C4-2B (cell line): ENCODE measurements at regions not wholly inside any gene's neighbourhood (a gene's known extent, or its start where the extent isn't known, plus 50 kb on each side); places are given as distances from the start of the nearest gene placed in this dataset.

Experiments used
- H3K27ac ChIP-seq: fragments of 450-650 bp; 2 replicates; pipeline ENCODE4 v1.5.1; 2017
- ZFX ChIP-seq: fragments of 450-650 bp; IDR thresholded peaks from 2 replicates; pipeline ENCODE4 v1.6.1; 2017
- TF ChIP-seq, protein P1 (sequence below): fragments of 450-650 bp; conservative IDR thresholded peaks from 2 replicates; pipeline ENCODE4 v1.5.1; 2017; ENCODE audit warnings: mild to moderate bottlenecking

DNA sequence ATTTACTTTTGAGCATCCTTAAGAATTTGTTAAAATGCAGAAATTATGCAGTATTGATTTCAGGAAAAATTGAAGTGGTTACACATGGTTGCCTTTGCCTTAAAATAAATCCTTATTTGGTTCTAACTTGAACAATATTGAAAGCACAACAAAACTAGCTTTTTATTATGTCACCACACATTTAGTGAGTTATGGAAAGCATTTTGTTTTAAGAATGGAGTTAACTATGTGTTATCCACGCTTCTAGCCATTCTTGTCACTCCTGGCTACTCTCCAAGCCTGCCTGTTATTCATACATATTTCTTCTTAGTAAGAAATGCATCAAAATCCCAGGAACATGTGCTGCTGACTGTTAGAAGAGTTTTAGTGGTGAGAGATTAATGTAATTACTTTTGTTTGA is 73.9 kb downstream of the FAT4 start:
- TF ChIP-seq, protein P1, sequence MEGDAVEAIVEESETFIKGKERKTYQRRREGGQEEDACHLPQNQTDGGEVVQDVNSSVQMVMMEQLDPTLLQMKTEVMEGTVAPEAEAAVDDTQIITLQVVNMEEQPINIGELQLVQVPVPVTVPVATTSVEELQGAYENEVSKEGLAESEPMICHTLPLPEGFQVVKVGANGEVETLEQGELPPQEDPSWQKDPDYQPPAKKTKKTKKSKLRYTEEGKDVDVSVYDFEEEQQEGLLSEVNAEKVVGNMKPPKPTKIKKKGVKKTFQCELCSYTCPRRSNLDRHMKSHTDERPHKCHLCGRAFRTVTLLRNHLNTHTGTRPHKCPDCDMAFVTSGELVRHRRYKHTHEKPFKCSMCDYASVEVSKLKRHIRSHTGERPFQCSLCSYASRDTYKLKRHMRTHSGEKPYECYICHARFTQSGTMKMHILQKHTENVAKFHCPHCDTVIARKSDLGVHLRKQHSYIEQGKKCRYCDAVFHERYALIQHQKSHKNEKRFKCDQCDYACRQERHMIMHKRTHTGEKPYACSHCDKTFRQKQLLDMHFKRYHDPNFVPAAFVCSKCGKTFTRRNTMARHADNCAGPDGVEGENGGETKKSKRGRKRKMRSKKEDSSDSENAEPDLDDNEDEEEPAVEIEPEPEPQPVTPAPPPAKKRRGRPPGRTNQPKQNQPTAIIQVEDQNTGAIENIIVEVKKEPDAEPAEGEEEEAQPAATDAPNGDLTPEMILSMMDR = no peak
- TF ChIP-seq ZFX = no peak
- no peak overlapping the region for H3K27ac ChIP-seq

DNA sequence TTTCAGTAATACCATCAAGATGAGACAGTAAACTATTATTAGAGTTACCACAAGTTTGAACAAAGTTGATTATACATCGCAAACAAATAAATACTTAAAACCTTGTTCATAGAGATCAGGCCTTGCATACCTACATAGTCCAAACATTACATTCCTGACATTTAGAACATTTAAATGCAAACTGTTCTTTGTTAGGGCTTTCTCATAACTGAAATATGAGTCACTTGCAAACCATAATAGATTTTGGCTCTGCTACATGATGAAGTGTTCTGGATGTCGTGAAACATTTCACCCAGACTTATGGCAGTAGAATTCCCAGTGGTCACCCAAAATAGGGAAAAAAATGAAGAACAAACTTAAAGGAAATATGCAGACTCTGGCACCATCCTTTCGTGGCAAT is 75.0 kb downstream of the FAT4 start:
- TF ChIP-seq, protein P1 = no peak
- no peak for TF ChIP-seq ZFX
- no peak overlapping the region for H3K27ac ChIP-seq

DNA sequence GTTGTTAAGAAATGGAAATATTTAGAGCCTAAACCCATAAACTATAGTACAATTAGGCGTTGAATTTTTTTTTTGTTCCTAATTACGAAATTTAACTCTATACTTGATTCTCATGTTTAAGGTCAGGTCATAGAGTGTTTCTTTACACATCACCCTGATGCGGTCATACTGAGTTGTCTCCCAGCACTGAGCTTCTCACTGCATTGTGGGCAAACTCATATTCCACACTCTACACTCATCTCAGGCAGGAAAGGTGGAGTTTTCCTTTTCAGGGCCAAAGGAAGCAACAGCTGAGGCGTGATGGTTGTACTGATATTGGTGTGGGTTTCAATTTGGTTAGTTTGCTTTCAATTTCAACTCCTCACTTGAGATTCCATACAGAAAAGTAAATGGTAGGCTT is 75.4 kb downstream of the FAT4 start:
- no peak overlapping the region for H3K27ac ChIP-seq
- TF ChIP-seq, protein P1 = no peak
- no peak for TF ChIP-seq ZFX

DNA sequence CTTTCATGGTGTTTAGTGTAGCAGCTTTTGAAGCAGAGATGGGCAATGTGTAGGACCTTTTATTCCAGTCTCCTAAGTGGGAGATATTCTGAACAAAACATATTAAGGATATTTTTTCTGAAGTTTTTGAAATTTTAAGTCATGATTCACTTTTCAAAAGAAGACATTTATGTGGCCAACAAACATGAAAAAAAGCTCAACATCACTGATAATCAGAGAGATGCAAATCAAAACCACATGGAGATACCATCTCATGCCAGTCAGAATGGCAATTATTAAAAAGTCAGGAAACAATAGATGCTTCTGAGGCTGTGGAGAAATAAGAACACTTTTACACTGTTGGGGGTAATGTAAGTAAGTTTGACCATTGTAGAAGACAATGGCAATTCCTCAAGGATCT is 76.0 kb downstream of the FAT4 start:
- H3K27ac ChIP-seq = no peak overlapping the region
- TF ChIP-seq ZFX = no peak
- TF ChIP-seq, protein P1 = no peak

DNA sequence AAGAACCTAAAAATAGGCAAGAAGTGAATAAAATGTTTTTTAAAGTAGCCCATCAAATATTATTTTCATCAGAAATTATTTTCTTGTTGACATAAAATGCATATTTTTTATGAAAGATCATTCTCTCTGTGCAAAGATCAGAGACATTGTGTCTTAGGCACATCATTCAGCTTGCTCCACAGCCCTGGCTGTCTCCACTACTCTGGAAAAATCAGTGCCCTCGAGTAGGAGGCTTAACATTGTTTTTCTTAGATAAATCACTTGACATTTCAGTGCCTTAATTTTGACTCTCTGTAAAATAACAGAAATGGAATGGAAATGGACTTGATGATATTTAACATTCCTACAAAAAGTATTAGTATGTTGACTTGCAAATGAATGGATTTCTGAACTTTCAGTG is 77.9 kb downstream of the FAT4 start:
- H3K27ac ChIP-seq = no peak overlapping the region
- no peak for TF ChIP-seq ZFX
- TF ChIP-seq, protein P1 = no peak

DNA sequence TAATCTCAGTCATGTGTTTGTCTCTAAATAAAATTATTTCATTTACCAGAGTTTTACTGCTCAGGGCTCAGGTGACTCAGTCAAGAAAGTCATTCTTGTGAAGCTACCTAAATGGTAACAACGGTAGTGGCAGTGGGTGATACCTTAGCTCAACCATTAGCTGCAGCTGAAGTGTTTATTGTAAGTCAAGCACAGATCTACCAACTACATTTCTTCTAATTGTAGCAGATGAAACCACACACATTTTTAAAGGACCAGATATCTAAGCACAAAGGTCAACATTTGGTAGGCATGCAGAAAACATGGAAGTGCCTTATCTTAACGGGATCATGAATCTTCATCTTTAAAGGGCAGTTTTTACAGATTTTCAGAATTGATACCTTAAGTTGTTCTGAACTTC is 79.1 kb downstream of the FAT4 start:
- TF ChIP-seq ZFX = no peak
- TF ChIP-seq, protein P1 = no peak

DNA sequence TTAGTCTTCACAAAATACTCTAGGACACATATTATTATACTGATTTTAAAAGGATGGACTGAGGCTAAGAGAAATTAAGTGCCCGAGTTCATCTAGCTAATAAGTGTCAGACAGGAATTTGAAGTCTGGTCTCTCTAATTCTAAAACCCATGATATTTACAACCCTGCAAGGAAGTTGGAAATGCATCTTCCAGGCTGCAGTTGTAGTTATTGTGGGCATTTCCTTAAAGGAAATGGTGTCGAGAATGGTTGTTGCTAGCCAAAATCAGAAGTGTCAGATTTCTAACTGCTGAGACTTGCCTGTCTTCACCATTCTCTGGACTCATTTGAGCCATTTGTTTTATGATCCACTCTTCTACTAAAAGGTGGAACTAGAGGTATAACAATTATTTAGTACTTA is 82.5 kb downstream of the FAT4 start:
- TF ChIP-seq ZFX = no peak
- TF ChIP-seq, protein P1 = no peak
- no peak overlapping the region for H3K27ac ChIP-seq

More for the DNA sequence above, 79.1 kb downstream of the FAT4 start:
- no peak overlapping the region for H3K27ac ChIP-seq
